Astrocyte (in vitro differentiated cells and primary cell): ENCODE measurements at regions not wholly inside any gene's neighbourhood (a gene's known extent, or its start where the extent isn't known, plus 50 kb on each side); places are given as distances from the start of the nearest gene placed in this dataset.

ENCODE experiments used
- DNase-seq: peaks from one replicate; pipeline ENCODE4 v3.0.0-alpha.2; 2010; ENCODE audit warnings: low read depth
- FAIRE-seq: peaks from 2 replicates; lab custom pipeline; 2011; peaks lifted over from hg19 to GRCh38; lab: Jason Lieb, UNC
- H2AFZ ChIP-seq: 2 replicates; pipeline ENCODE4 v1.6.0; 2012; ENCODE audit warnings: low read depth, low read length, inconsistent platforms
- H3K27ac ChIP-seq: 2 replicates; pipeline ENCODE4 v1.5.1; 2011; ENCODE audit warnings: low read depth, low read length, inconsistent platforms
- H3K27me3 ChIP-seq: 2 replicates; pipeline ENCODE4 v1.6.0; 2011; ENCODE audit warnings: low read length, inconsistent platforms; ENCODE audit not compliant: insufficient read depth
- H3K36me3 ChIP-seq: 2 replicates; pipeline ENCODE4 v1.5.1; 2011; ENCODE audit warnings: low read length, inconsistent platforms; ENCODE audit not compliant: insufficient read depth
- H3K4me1 ChIP-seq: 2 replicates; pipeline ENCODE4 v1.5.1; 2011; ENCODE audit warnings: low read length, inconsistent platforms; ENCODE audit not compliant: insufficient read depth
- H3K4me2 ChIP-seq: 2 replicates; pipeline ENCODE4 v1.6.0; 2012; ENCODE audit warnings: low read length, inconsistent platforms
- H3K4me3 ChIP-seq: 2 replicates; pipeline ENCODE4 v1.5.1; 2011; ENCODE audit warnings: low read depth, mild to moderate bottlenecking, low read length, inconsistent platforms; ENCODE audit not compliant: insufficient read depth
- H3K79me2 ChIP-seq: 2 replicates; pipeline ENCODE4 v1.6.0; 2012; ENCODE audit warnings: mild to moderate bottlenecking, low read length, inconsistent platforms; ENCODE audit not compliant: insufficient read depth
- H3K9ac ChIP-seq: 2 replicates; pipeline ENCODE4 v1.6.0; 2012; ENCODE audit warnings: mild to moderate bottlenecking, low read length, inconsistent platforms
- H3K9me3 ChIP-seq: 2 replicates; pipeline ENCODE4 v1.5.1; 2012; ENCODE audit warnings: low read depth, mild to moderate bottlenecking, low read length, inconsistent platforms; ENCODE audit not compliant: insufficient read depth
- H4K20me1 ChIP-seq: 2 replicates; pipeline ENCODE4 v1.6.0; 2012; ENCODE audit warnings: low read length, inconsistent platforms; ENCODE audit not compliant: insufficient read depth
- H3K27ac Mint-ChIP-seq: one replicate; pipeline ENCODE4 v1.8.0; 2021; ENCODE audit warnings: mild to moderate bottlenecking, mixed read lengths; ENCODE audit not compliant: unreplicated experiment
- H3K27me3 Mint-ChIP-seq: one replicate; pipeline ENCODE4 v1.8.0; 2021; ENCODE audit warnings: low read depth, mixed read lengths; ENCODE audit not compliant: unreplicated experiment
- H3K36me3 Mint-ChIP-seq: one replicate; pipeline ENCODE4 v1.8.0; 2021; ENCODE audit warnings: low read depth, mixed read lengths; ENCODE audit not compliant: unreplicated experiment
- H3K4me1 Mint-ChIP-seq: one replicate; pipeline ENCODE4 v1.8.0; 2021; ENCODE audit warnings: low read depth, mixed read lengths; ENCODE audit not compliant: unreplicated experiment
- H3K4me3 Mint-ChIP-seq: one replicate; pipeline ENCODE4 v1.8.0; 2021; ENCODE audit warnings: mild to moderate bottlenecking, moderate library complexity, mixed read lengths; ENCODE audit not compliant: unreplicated experiment
- H3K9me3 Mint-ChIP-seq: one replicate; pipeline ENCODE4 v1.8.0; 2021; ENCODE audit warnings: mild to moderate bottlenecking, mixed read lengths; ENCODE audit not compliant: unreplicated experiment
- EZH2 ChIP-seq: IDR thresholded peaks from 2 replicates; pipeline ENCODE4 v1.6.1; 2012; ENCODE audit warnings: mild to moderate bottlenecking, low read length, inconsistent platforms; ENCODE audit not compliant: insufficient read depth
- TF ChIP-seq, protein P1 (sequence below): IDR thresholded peaks from 2 replicates; pipeline ENCODE4 v1.5.1; 2011; ENCODE audit warnings: low read depth, mild to moderate bottlenecking, inconsistent platforms, low read length, moderate library complexity; ENCODE audit not compliant: insufficient read depth

DNA sequence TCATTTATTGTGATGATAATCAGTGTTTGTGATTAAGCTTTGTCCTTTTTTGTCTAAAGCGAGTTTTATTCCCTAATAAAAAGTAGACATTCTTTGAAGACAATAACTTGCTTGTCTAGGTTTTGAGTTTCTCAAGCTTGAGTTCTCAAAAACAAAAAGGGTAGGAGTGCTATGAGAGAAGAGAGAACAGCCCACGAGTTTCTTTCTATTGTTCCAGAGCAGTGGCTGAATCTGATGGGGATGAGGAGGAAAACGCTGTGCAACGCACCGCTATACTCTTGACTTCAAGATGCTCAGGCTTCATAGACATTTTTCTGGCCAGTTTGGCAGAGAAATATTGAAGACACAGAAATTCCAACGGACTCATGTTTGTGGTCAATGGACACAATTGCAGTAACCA is 669.8 kb upstream of the B3GALT2 start:
- Histone ChIP-seq H3K9me3 (no peaks in the 10 kb centered on the region), H3K4me3 (no peak overlapping the region), H3K4me1 (no peaks in the 10 kb centered on the region), H3K9ac (no peak overlapping the region), H3K27ac (no peak overlapping the region), H4K20me1 (no peaks in the 10 kb centered on the region), H3K36me3 (no peaks in the 10 kb centered on the region), H3K4me2 (no peak overlapping the region), H3K79me2 (no peaks in the 10 kb centered on the region), H2AFZ (no peak overlapping the region), H3K27me3 (no peaks in the 10 kb centered on the region)
- no peaks in the 10 kb centered on the region for H3K27me3 Mint-ChIP-seq
- no peaks in the 10 kb centered on the region for H3K4me1 Mint-ChIP-seq
- H3K9me3 Mint-ChIP-seq = no peaks in the 10 kb centered on the region
- H3K36me3 Mint-ChIP-seq = no peaks in the 10 kb centered on the region
- FAIRE-seq = no peak
- TF ChIP-seq, protein P1, sequence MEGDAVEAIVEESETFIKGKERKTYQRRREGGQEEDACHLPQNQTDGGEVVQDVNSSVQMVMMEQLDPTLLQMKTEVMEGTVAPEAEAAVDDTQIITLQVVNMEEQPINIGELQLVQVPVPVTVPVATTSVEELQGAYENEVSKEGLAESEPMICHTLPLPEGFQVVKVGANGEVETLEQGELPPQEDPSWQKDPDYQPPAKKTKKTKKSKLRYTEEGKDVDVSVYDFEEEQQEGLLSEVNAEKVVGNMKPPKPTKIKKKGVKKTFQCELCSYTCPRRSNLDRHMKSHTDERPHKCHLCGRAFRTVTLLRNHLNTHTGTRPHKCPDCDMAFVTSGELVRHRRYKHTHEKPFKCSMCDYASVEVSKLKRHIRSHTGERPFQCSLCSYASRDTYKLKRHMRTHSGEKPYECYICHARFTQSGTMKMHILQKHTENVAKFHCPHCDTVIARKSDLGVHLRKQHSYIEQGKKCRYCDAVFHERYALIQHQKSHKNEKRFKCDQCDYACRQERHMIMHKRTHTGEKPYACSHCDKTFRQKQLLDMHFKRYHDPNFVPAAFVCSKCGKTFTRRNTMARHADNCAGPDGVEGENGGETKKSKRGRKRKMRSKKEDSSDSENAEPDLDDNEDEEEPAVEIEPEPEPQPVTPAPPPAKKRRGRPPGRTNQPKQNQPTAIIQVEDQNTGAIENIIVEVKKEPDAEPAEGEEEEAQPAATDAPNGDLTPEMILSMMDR = no peak
- TF ChIP-seq EZH2 = no peak
- no peak overlapping the region for H3K4me3 Mint-ChIP-seq
- H3K27ac Mint-ChIP-seq = no peak overlapping the region
- DNase-seq = no peak

DNA sequence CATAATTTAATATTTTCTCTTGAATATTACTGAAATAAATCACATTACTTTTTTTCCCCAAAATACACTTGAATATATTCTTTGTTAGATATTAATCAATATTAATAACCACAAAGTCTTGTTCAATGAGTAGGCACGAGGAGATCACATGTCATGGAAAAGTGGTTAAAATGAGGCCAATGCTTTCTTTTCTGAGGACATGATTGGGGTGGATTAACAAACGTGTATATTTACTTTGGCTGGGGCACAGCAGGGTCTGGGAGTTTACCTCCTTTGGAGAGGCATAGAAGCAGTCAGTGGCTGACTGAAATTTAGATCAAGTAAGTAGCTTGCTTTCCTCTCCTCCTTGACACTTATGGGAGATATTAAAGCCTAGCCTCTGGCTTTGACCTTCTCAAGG is 664.3 kb upstream of the B3GALT2 start:
- Histone ChIP-seq H3K9ac (no peak overlapping the region), H3K4me2 (no peak overlapping the region), H3K4me3 (no peak overlapping the region), H2AFZ (no peak overlapping the region), H3K9me3 (no peaks in the 10 kb centered on the region), H4K20me1 (no peaks in the 10 kb centered on the region), H3K4me1 (peaks cover 4% of the 10 kb centered on the region), H3K79me2 (no peaks in the 10 kb centered on the region), H3K36me3 (no peaks in the 10 kb centered on the region), H3K27me3 (no peaks in the 10 kb centered on the region), H3K27ac (no peak overlapping the region)
- H3K4me3 Mint-ChIP-seq = no peak overlapping the region
- H3K27me3 Mint-ChIP-seq = no peaks in the 10 kb centered on the region
- H3K36me3 Mint-ChIP-seq = no peaks in the 10 kb centered on the region
- H3K27ac Mint-ChIP-seq = no peak overlapping the region
- peaks cover 8% of the 10 kb centered on the region for H3K4me1 Mint-ChIP-seq
- H3K9me3 Mint-ChIP-seq = no peaks in the 10 kb centered on the region
- TF ChIP-seq EZH2 = no peak
- TF ChIP-seq, protein P1 = no peak
- DNase-seq (peak; percentile 11), FAIRE-seq (no peak)

DNA sequence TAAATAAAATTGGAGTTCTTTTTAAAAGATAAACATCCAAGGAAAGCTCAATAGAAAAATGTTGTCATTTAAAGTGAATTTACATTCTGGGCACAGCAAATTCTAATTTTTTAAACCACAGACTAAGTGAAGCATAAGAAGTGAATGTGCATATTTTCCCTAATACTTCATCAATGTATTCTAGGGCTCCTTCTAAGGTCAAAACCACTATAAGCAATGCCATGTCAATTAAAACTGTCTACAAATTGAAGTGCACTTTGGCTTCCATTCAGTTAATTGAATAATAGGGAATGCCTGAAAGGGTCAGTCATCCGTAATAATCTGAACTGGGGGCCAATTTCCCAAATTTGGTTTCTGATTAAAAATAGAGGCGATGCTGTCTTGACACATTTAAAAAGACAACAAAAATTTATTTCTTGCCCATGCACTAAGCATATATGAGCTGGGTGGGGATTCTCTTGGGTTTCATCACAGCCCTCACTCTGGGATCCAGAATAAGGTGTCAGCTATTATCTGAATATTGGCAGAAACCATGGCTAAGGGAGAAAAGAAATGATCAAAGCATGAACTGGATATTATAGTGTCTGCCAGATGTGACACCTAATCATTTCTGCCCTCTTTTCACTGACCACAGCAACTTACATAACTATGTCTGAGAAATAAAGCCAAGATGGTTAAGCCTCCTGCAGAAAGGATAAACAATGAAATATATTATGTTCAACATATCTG is 660.6 kb upstream of the B3GALT2 start:
- Mint-ChIP-seq H3K4me3 (no peak overlapping the region), H3K27ac (peak overlapping the region; percentile 62), H3K27me3 (no peaks in the 10 kb centered on the region), H3K9me3 (peaks cover 4% of the 10 kb centered on the region), H3K36me3 (no peaks in the 10 kb centered on the region), H3K4me1 (peaks cover 12% of the 10 kb centered on the region)
- TF ChIP-seq, protein P1 = no peak
- no peak for TF ChIP-seq EZH2
- Histone ChIP-seq H3K4me3 (no peak overlapping the region), H3K9me3 (no peaks in the 10 kb centered on the region), H4K20me1 (no peaks in the 10 kb centered on the region), H3K27me3 (no peaks in the 10 kb centered on the region), H3K4me2 (peak overlapping the region; percentile 9), H3K4me1 (peaks cover 4% of the 10 kb centered on the region), H2AFZ (no peak overlapping the region), H3K9ac (no peak overlapping the region), H3K27ac (no peak overlapping the region), H3K36me3 (no peaks in the 10 kb centered on the region), H3K79me2 (no peaks in the 10 kb centered on the region)
- DNase-seq = peak; percentile 53
- no peak for FAIRE-seq
